DMS114 treated with DMSO at 0.1 percent for 48 hours (cell line): ENCODE measurements at regions not wholly inside any gene's neighbourhood (a gene's known extent, or its start where the extent isn't known, plus 50 kb on each side); places are given as distances from the start of the nearest gene placed in this dataset.
"Not testable (repeated sequence)": the region's sequence is repeated elsewhere in the genome, so short reads cannot be mapped to it uniquely, and the experiment has no call there.

Source experiments
- DNase-seq: peaks from one replicate; lab custom pipeline; 2025; ENCODE audit not compliant: unreplicated experiment; lab: John Stamatoyannopoulos, UW

DNA sequence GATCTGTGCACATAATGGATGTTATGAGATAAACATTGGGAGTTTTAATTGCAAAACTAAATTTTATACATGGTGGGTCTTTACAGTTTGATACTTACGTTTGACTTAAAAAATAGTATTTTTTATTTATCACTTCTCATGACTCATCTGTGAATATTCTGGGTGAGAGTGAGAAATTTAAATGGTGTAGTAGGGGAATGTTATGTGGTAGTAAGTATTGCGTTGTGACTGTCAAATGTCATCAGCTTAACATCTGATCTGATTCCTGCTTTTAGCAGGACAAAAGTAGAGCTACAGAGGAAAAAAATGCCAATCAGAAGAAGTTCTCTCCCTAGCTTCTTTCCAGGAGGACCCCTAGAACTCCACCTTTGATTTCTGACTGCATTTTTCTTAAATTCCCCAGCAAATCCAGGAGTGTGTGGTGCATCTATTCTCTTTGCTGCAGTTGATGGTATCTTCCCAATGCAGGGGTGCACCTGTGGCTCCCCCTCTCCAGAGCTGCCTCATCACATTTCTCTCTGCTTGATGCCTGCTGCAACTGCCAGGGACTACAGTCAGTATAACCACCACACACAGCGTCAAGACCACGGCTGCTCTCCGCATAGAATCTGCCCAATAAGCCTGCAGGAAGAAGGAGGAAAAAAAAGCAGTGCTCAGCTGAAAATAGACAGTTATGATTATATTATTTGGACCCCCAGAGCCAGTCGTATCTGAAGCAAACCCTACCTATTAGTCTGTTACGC is 151.3 kb upstream of the THUMPD2 start:
- no peak for DNase-seq

DNA sequence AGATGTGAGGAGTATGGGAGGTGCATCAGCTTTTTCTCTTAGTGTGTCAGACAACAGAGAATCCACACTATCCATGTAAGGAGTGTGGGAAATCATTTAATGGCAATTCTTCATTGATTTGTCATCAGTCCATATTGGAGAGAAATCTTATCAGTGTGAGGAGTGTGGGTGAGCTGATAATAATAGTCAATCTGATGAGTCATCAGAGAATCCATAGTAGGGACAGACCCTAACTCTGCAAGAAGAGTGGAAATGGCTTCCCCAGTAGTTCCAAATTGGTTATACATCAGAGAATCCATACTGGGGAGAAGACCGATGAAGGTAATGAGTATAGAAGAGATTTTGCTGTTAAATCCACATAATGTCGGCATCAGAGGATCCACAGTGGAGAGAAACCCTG is 150.5 kb upstream of the THUMPD2 start:
- no peak for DNase-seq

DNA sequence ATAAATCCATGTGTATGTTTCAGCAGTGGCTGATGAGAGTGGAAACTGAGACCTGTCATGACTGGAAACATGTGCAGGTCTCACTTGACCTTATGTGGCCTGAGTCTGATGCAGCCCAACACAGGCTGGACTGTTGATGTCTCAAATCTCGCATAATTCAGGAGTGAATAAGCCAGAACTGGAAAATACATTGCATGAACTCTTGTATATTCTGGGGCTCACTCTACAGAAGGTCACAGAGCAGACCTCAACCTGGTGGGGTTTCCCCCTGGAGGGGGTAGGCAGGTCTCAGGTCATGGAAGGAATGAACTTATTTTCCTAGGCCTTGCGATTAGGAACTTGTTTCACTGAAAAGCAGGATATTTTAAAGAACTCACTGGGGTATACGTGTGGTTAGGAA is 146.3 kb upstream of the THUMPD2 start:
- no peak for DNase-seq

DNA sequence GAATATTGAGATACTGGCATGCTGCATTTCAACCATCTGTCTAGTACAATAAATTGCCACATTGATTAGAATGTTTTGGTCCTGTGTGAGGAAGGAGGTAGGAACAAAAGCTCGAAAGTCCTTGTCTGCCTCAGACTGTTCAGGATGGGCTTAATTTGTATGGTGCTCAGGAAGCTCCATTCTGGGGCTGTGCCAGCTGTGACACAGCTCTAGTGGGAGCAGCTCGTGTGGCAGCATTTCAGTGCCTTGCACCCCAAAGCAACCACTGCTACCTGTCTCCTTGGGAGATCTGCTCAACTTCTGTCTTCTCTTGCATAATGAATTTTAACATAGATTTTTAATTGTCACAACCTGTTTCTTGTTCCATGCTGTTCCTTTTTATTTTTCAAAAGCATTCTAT is 144.4 kb upstream of the THUMPD2 start:
- no peak for DNase-seq

DNA sequence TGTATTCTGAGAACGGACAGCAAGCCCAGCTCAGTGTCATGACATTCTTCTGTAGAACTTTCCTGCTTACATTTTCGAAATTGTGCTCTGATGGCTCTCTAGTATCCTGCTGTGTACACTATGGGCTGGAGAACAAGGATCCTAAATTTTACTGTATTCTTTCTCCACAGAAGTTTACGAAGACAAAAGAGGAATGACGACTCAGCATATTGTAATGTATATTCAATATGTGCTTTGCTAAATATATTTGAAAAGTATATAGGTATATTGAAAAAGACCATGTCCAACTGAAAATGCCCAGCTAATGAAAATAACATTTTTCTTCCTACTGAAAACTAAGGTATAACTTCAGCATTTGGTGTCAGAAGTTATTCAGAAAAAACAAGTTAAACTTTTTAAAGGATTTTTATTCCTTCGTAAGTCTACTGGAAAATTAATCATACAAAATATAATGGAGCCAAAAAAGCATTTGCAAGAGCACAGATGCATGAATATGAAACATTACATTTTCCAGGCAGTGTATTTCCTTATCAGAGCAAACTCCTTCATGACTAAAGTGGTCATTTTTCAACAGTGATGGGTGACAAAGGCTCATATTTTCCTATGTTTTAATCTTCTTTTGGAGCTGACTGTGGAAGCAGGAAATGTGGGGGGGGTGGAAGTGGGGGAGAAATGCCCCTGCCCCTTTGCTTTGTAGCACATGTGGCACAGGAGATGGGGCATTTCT is 143.8 kb upstream of the THUMPD2 start:
- no peak for DNase-seq

DNA sequence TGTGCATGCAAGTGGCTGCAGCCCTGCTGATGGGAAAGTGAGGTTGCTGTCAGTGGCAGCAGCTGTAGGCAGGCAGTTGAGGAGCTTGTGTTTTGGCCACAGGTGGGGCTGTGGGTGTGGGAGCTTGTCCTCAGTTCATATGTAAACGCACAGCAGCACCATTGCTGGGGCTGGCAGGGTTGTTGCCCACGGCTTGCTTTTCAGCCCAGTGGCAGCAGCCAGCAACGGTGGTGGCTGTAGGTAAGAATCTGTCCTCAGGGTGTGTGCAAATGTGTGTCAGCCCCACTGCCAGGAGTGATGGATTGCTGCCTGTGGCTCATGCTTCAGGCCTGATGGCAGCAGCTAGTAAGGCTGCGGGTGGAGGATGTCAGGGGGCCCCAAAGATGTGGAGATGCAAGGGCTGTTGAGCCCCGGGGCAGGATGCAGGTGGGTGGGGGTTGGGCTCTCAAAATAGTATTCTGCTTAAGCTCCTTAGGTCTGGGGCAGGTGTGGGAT is 141.3 kb upstream of the THUMPD2 start:
- no peak for DNase-seq

DNA sequence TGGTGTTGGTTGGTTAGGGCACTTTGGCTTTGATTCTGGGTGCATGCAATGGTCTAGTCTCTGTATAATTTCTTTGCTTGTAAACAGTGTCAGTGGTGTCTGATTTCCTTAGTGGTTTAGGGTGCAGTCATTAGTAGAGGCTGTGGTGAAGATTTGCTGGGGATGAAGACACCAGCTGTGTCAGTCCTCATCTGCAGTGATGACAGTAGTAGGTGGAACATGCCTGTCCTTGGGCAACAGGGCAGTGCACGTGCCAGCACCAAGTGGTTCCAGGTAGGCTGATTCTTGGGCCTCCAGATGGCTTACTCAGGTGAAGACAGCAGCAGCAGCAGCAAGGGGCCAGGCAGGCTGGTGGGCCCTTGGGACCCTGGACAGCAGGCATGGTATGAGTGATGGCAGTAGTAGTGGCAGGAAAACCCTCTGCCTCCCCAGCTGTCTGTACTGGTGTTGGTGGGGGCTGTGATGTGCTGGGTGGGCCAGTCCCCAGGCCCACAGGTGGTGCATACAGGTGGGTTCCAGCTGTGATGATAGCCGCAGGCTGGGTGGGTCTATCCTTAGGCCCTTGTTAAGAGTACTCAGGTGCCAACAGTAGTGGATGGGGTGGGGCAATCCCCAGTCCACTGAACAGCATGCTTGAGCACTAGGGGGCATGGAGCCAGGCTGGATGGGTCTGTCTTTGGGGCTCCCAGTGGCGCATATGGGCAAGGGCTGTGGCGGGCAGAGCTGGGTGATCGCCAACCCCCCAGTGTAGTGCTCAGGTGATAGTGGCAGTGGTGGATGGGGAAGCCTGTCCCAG is 140.7 kb upstream of the THUMPD2 start:
- DNase-seq: no peak

DNA sequence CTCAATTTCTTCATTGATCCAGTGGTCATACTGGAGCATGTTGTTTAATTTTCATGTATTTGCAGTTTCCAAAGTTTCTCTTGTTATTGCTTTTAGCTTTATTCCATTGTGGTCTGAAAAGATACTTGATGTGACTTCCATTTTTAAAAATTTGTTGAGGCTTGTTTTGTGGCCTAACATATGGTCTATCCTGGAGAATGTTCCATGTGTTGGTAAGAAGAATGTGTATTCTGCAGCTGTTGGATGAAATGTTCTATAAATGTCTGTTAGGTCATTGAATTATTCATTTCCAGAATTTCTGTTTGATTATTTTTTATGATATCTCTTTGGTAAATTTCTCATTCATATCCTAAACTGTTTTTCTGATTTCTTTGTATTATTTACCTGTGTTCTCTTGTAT is 139.8 kb upstream of the THUMPD2 start:
- no peak for DNase-seq

DNA sequence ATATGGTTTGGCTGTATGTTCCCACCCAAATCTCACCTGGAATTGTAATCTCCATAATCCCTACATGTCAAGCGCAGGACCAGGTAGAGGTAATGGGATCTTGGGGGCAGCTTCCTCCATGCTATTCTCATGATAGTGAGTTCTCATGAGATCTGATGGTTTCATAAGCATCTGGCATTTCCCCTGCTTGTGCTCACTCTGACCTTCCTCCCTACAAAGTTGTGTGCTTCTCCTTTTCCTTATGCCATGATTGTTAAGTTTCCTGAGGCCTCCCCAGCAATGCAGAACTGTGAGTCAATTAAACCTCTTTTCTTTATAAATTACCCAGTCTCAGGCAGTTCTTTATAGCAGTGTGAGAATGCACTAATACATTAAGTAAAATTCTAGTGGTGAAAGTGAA is 138.3 kb upstream of the THUMPD2 start:
- DNase-seq: not testable (repeated sequence)

DNA sequence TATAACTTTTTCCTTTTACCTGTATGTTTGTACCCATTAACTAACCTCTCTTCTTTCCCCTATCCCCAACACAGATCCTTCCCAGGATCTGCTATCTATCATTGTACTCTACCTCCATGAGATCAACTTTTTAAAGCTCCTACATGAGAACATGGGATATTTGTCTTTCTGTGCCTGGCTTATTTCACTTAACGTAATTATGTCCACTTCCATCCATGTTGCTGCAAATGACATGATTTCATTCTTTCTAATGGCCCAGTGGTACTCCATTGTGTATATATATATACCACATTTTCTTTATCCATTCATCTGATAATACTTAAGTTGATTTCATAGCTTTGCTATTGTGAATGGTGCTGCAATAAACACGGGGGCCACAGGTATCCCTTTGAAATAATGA is 135.9 kb upstream of the THUMPD2 start:
- no peak for DNase-seq

DNA sequence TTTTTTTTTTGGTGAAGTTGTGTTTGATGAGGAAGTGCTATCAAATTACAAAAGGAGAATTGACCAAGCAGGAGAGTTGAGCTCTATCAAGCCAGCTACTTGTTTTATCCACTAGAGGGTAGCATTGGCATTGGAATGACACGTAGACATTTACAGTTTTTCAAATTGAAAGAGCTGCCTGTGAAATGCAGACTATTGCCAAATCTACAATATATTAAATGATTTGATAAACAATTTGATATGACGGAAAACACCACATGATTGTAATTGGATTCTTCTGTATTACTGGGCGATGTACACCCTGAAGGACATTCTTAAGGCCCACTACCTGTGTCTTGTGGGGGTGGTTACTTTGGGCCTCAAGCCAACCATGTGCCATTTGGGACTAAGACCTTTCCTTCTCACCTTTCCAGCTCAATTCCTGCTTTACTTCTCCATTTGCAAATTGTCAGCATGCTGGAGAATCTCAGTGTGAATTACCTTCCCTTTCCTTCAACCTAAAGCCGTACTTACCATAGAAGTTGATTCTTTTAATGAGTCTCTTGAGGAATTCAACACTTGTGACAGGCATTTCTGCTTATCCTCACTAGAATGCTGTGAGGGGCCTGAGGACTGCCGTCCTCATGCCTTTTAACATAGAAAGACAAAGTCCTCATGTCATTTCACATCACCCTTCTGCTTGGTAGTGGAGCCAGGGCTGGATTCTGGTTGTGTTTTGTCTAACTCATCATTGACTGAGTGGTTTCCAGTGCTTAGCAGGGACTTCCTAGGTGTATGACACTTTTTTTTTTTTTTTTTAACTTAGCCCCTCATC is 134.8 kb upstream of the THUMPD2 start:
- DNase-seq: peak; percentile 52

DNA sequence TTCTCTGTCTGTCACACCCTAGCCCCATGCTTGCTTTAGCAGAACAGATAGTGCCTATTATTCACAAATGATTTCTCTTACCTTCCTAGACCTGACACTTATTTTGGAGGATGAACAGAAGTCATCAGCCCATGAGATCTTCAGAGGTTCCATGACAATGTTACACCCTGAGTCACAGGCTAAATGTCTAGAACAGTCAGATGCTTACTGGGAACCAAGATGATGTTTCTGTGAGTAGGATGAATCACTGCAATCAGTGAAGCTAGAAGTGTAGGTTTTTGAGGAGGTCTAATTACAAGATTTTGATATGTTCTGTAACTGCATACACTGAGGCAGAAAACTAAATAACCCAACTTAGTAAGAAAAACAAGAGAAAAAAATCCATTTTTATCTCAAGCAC is 123.0 kb upstream of the THUMPD2 start:
- DNase-seq: no peak

DNA sequence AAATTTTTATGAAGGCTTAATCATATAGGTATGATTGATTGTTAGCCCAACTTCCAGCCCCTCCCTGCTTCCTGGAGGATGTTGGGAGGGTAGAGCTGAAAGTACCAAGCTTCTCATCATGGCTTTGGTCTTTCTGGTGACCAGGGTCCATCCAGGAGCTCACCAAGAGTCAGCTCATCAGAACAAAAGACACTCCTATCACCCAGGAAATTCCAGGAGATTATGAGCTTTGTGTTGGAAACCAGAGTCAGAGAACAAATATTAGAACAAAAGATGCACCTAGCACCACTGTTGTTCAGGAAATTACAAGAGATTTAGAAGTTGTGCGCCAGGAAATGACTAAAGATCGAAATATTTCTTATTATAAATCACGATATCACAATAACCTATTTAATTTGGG is 119.9 kb upstream of the THUMPD2 start:
- no peak for DNase-seq

DNA sequence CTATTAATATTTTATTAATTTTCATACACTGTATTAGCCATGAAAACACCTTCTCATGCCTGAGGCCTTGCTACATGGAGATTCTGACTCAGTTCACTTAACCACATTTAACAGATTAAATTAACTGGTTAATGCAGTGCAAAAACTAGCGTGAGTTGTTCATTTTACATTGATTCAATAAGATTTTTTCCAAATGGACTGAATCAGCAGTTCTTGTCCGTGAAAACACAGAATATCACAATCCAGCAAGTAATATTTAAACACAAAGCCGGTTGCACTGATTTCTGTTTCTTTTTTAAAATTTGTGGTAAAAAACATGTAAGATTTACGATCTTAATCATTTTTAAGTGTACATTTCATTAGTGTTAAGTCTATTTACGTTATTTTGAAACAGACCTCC is 118.2 kb upstream of the THUMPD2 start:
- no peak for DNase-seq

DNA sequence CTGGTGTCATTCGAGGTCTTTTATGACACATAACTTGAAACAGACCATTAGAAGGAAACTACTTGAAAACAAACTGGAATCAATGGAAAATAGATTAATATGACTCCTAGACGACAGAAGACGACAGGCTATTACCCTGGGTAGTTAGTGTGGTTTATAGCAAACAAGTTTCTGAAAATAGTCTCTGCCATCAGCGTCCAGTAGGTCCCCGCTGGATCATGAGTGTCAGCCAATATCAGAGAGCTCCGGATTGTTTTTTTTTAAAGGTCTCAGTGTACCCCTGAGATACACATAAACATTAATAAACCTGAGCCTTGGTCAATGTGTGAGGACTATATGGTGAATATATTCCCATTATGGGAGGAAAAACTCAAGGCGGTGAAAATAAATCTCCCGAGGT is 115.0 kb upstream of the THUMPD2 start:
- no peak for DNase-seq

DNA sequence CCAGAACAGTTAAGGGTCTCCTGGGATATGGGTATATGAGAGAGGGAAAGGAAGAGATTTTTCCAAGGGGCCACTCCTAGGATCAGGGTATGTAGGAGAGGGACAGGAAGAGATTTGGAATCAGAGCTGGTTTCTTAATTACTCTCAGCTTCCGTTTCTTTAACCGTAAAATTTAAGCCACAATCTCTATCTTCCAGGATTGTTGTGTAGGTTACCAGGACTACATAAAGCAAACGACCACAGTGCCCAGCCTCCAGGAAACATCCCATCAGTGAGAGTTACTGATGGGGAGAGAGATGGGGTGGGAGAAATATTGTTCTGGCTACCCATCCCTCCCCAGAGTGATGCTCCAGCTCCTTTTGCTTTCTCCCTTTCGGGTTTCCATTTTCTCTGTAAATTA is 114.6 kb upstream of the THUMPD2 start:
- no peak for DNase-seq

DNA sequence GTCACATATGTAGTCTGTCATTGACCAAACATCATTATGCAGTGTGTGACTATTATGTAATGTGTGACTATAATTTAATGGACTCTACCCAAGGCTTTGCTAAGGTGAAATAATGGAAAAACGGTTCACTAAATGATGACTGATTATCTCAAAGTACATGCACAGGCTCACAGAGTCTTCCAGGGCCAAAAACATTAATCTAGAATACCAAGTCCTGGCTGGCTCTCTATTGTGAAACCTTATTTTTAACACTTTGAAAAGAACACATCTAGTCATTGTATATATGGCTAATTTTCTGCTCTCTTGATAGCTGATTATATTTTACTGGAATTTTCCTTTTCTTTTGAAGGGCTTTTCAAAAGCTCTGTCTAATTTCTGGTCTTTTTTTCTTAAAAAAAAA is 102.9 kb upstream of the THUMPD2 start:
- no peak for DNase-seq

DNA sequence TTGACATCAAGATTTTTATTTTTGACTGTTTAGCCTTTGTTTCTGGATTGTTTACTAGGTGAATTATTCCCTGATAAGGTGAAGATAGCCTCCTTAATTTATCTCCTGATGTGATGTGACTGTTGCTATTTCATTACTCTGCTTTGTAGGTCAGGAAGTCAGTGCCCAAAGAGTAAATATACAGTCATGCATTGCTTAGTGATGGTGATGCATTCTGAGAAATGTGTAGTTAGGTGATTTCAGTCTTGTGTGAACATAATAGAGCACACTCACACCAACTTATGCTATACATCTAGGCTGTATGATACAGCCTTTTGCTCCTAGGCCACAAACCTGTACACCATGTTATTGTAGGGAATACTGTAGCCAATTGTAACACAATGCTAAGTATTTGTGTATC is 102.4 kb upstream of the THUMPD2 start:
- no peak for DNase-seq

DNA sequence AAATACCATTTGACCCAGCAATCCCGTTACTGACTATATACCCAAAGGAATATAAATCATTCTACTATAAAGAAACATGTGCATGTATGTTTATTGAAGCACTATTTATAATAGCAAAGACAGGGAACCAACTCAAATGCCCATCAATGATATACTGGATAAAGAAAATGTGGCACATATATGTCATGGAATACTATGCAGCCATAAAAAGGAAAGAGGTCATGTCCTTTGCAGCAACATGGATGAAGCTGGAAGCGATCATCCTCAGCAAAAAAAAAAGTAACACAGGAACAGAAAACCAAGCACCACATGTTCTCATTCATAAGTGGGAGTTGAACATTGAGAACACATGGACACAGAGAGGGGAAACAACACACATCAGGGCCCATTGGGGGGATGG is 99.9 kb upstream of the THUMPD2 start:
- DNase-seq: not testable (repeated sequence)

DNA sequence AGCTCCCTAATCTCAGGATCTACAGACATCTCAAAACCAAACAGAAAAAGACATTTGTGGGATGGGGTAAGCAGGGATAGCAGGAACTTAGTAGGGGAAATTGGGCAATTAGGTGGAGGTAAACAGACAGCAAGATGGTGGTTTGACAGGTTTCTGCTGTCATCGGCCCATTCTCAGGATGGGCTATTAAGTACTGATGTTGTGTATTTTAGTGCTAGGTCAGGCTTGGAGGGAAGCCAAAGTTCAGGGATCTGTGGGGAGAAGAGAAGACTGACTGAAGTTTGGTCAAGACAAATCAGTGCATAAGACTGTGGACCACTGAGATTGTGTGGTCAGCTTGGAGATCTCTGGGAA is 96.8 kb upstream of the THUMPD2 start:
- DNase-seq: no peak
